ENCODE measurements at regions not wholly inside any gene's neighbourhood (a gene's known extent, or its start where the extent isn't known, plus 50 kb on each side); places are given as distances from the start of the nearest gene placed in this dataset.

GRCh38 chrX:76996641-76997040 lies 450.5 kb upstream of the FGF16 start:
- TF ChIP-seq MAZ (IDR thresholded peaks at IDR 0.05; ENCODE audit: borderline replicate concordance, low read depth, low read length) (no peak), SMC3 (IDR thresholded peaks at IDR 0.05; ENCODE audit: low read depth, low read length) (no peak), MAFK (IDR thresholded peaks at IDR 0.05; ENCODE audit: low read depth, low read length) (no peak), CEBPB (IDR thresholded peaks at IDR 0.05; ENCODE audit: low read depth, low read length) (no peak), RAD21 (IDR thresholded peaks at IDR 0.05; ENCODE audit: low read length) (no peak), RFX5 (IDR thresholded peaks at IDR 0.05; ENCODE audit: low read depth, low read length) (no peak), FOS (IDR thresholded peaks at IDR 0.05; ENCODE audit: low read depth, low read length) (no peak), NFE2L2 (IDR thresholded peaks at IDR 0.05; ENCODE audit: low read depth, low read length) (no peak), ELK1 (IDR thresholded peaks at IDR 0.05; ENCODE audit: borderline replicate concordance, low read depth, low read length) (no peak), MXI1 (IDR thresholded peaks at IDR 0.05; ENCODE audit: borderline replicate concordance, low read depth, low read length) (no peak), RCOR1 (IDR thresholded peaks at IDR 0.05; ENCODE audit: insufficient replicate concordance, low read length) (no peak), BHLHE40 (IDR thresholded peaks at IDR 0.05; ENCODE audit: low read depth, low read length) (no peak)
- TF ChIP-seq, protein P1, sequence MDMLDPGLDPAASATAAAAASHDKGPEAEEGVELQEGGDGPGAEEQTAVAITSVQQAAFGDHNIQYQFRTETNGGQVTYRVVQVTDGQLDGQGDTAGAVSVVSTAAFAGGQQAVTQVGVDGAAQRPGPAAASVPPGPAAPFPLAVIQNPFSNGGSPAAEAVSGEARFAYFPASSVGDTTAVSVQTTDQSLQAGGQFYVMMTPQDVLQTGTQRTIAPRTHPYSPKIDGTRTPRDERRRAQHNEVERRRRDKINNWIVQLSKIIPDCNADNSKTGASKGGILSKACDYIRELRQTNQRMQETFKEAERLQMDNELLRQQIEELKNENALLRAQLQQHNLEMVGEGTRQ (IDR thresholded peaks at IDR 0.05; ENCODE audit: low read depth, low read length) = no peak
- TF ChIP-seq, protein P2, sequence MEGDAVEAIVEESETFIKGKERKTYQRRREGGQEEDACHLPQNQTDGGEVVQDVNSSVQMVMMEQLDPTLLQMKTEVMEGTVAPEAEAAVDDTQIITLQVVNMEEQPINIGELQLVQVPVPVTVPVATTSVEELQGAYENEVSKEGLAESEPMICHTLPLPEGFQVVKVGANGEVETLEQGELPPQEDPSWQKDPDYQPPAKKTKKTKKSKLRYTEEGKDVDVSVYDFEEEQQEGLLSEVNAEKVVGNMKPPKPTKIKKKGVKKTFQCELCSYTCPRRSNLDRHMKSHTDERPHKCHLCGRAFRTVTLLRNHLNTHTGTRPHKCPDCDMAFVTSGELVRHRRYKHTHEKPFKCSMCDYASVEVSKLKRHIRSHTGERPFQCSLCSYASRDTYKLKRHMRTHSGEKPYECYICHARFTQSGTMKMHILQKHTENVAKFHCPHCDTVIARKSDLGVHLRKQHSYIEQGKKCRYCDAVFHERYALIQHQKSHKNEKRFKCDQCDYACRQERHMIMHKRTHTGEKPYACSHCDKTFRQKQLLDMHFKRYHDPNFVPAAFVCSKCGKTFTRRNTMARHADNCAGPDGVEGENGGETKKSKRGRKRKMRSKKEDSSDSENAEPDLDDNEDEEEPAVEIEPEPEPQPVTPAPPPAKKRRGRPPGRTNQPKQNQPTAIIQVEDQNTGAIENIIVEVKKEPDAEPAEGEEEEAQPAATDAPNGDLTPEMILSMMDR (conservative IDR thresholded peaks at IDR 0.05; ENCODE audit: low read depth, low read length) = no peak
- H2AFZ ChIP-seq (replicated peaks; ENCODE audit: low read length, poor library complexity) = no peak overlapping the region
- no peak overlapping the region for H3K27ac ChIP-seq (ENCODE audit: insufficient read depth, low read length)
- no peaks in the 10 kb centered on the region for H3K9me1 ChIP-seq (ENCODE audit: insufficient read depth, low read length)
- no peak overlapping the region for H3K4ac ChIP-seq (ENCODE audit: low read depth, low read length)
- BruUV-seq (replicated peaks) = no TSS peak
- no peaks in the 10 kb centered on the region; the same call in 1 of the 2 replicates for H3K9me3 ChIP-seq (ENCODE audit: control insufficient read depth, insufficient read depth, low read length)
- H2BK120ac ChIP-seq (ENCODE audit: low read depth, low read length) = no peak overlapping the region
- no peak overlapping the region for H2AK9ac ChIP-seq (replicated peaks; ENCODE audit: low read depth, low read length, poor library complexity)
- H2BK20ac ChIP-seq (ENCODE audit: low read depth, low read length) = no peak overlapping the region
- H3K27me3 ChIP-seq (ENCODE audit: control insufficient read depth, insufficient read depth, low read length) = no peaks in the 10 kb centered on the region
- WGBS, 2 experiments (ENCODE audit: extremely low coverage in 2 of 2, insufficient read length in 1 of 2) = no CpG with 5 or more reads among the region's 9 CpGs
- no peak for DNase-seq
- H4K8ac ChIP-seq (ENCODE audit: low read depth in 2 of 2, low read length in 2 of 2) = no peak overlapping the region
- no peak overlapping the region for H2BK5ac ChIP-seq (ENCODE audit: low read depth, low read length, poor library complexity, severe bottlenecking)
- dilution Hi-C loops (cut with HindIII; ENCODE audit: low sequenced_read_pairs, unreplicated experiment) = no loop called here
- H3K36me3 ChIP-seq (ENCODE audit: control insufficient read depth, insufficient read depth, low read length) = no peaks in the 10 kb centered on the region
- no peak overlapping the region for H4K5ac ChIP-seq (ENCODE audit: low read depth, low read length)
- no peak for ATAC-seq (ENCODE audit: low read depth)
- in situ Hi-C loops (cut with MboI; ENCODE audit: low sequenced_read_pairs) = no loop called here
- H3K4me1 ChIP-seq (ENCODE audit: control insufficient read depth, insufficient read depth, low read length) = no peaks in the 10 kb centered on the region
- no peak overlapping the region for H3K14ac ChIP-seq (replicated peaks; ENCODE audit: low read depth, low read length)
- H2AK5ac ChIP-seq (ENCODE audit: low read depth, low read length) = no peak overlapping the region
- no peak overlapping the region for H2BK15ac ChIP-seq (ENCODE audit: low read depth, low read length)
- no peak overlapping the region for H3K4me3 ChIP-seq (ENCODE audit: insufficient read depth, low read depth, low read length)
- no peak overlapping the region for H4K91ac ChIP-seq (ENCODE audit: insufficient read depth, low read depth, low read length)
- H4K20me1 ChIP-seq (ENCODE audit: insufficient read depth, low read length) = no peaks in the 10 kb centered on the region
- ChIA-PET CTCF (no interaction called here), POLR2A (ENCODE audit: unreplicated experiment) (no interaction called here)
- H3K4me2 ChIP-seq (ENCODE audit: low read depth, low read length) = no peak overlapping the region
- H3K9ac ChIP-seq (ENCODE audit: low read depth, low read length) = no peak overlapping the region
- no peak overlapping the region for H3K23ac ChIP-seq (ENCODE audit: low read depth, low read length)
- intact Hi-C loops (cut with micrococcal nuclease) = no loop called here
- no peaks in the 10 kb centered on the region for H3K79me1 ChIP-seq (ENCODE audit: low read depth in 1 of 2, low read length in 2 of 2)
- H3K18ac ChIP-seq (ENCODE audit: low read depth, low read length) = no peak overlapping the region
- no peak overlapping the region for H3K56ac ChIP-seq (ENCODE audit: extremely low read depth, insufficient read depth, low read length)

Measured in IMR-90 (cell line).